ENCODE measurements at regions not wholly inside any gene's neighbourhood (a gene's known extent, or its start where the extent isn't known, plus 50 kb on each side); places are given as distances from the start of the nearest gene placed in this dataset.
"Not testable (repeated sequence)": the region's sequence is repeated elsewhere in the genome, so short reads cannot be mapped to it uniquely, and the experiment has no call there.

DNA sequence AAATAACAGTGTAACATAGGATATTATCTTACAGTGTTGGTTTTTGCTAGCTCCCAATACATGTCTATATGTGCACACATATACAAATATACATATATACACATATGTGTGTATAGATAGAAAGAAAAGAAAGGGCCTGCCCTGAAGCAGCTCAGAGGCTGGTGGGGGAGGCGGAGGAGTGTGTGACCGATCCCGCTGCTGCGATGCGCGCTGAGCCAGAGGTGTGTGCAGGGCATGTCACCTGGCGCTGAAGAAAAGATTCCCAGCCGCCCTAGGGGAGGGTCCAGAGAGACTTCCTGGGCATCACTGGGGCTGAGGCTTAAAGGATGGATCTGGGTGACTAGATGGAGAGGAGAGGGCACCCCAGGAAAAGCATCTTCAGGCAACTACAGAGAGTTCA is 110.2 kb downstream of the FAM50B start:
- no peak for DNase-seq (ENCODE audit: low read depth in 2 of 3, low spot score in 2 of 3)

DNA sequence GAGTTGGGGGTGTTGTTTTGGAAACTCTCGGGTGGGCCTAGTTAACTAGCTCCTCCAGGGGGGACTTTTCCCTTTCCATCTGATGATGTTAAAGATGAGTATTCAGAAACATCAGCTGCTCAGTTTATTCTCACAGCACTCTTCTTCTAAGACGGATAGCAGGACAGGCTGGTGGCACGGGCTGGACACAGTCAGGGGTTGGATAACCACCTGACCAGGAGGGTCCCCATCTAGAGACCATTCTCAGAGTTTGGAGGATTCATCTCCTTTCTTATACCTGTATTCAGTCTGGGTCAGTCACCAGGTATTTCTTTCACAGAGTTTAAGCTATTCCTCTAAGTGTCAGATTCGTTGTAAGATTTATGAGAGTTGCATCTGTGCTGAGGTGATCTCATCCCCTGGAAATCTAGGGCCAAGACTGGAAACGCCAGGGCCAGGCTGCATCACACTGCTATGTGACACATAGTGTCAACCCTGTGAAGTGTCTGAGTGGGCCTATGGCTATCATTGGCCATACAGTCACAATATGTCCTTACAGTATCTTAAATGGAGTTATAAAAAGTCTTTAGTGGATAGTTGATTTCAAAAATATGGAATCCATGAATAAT is 111.7 kb downstream of the FAM50B start:
- DNase-seq (ENCODE audit: low read depth in 2 of 3, low spot score in 2 of 3): no peak

DNA sequence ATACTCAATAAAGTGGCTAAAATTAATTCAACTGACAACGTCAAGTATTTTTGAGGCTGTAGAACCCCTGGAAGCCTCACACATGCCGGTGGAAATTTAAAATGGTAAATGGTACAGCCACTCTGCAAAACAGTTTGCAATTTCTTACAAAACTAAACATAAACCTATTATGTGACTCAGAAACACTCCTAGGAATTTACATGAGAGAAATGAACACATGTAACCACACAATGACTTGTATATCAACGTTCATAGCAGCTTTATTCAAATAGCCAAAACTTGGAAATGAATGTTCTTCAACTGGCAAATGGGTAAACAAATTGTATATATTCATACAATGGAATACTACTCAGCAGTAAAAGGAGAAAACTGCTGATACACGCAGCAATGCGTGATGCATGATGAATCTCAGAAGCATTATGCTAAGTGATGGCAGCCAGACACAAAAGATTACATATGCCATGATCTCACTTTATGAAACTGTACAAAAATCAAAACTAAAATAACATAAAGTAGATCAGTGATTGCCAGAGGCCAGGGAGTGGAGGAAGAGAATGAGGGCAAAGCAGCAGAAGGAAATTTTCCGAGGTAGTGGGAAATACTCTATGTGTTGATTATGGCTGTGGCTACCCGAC is 112.5 kb downstream of the FAM50B start:
- no peak for DNase-seq (ENCODE audit: low read depth in 2 of 3, low spot score in 2 of 3)

DNA sequence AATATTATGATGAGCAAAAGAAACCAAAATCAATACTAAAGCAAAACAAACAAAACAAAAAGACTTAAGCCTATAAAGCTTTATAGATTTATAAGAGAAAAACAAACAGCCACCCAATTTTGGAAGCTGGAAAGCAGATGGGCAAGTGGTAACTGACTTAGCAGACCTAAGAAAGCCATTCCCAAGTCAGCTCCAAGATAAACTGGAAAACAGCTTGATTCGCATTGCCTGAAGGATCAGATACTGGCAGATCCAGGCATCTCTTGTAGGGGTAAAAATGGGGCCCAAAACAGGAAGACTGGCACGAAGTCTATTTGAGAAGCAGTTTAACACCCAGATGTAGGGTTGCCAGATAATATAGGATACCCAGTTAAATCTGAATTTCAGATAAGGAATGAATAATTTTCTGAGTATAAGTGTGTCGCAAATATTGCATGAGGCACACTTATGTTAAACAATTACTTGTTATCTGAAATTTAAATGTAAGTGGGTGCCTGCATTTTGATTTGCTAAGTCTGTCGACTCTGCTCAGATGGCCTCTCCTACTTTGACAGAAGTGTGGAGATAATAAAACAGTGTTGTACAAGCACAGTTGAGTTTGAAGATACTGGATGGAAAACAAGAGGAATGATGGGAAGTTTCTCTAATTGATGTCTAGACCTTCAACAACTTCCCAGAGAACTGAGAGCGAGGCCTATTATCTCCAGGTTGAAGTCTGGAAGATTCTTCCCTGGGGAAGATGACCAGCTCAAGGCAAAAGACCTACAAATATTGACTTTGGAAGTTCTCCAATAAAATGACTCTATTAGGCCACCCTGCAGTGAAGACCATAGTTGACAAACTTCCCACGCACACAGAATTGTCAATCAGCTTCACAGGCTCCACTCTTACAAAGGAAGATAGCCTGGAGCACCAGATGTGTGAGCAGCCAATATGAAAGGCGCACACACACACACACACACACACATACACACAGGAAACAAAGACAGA is 113.4 kb downstream of the FAM50B start:
- no peak for DNase-seq (ENCODE audit: low read depth in 2 of 3, low spot score in 2 of 3)

DNA sequence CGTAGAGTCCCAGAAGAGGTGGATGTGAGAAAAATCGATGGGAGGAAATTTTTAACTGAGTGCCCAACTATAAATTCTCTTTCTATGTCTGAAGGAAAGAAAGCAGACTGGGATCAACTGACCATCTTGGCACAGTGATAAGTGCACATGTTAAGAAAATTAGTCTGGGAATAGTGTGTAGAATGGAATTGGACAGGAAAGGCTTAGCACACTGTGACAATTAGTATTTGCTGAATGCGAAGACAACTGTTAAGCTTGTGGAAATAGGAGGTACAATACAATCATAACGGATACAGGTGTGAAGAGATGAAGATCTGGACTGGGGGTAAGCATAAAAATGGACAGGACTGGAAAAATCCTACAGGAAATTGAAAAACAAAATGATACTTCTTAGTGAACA is 114.3 kb downstream of the FAM50B start:
- no peak for DNase-seq (ENCODE audit: low read depth in 2 of 3, low spot score in 2 of 3)

DNA sequence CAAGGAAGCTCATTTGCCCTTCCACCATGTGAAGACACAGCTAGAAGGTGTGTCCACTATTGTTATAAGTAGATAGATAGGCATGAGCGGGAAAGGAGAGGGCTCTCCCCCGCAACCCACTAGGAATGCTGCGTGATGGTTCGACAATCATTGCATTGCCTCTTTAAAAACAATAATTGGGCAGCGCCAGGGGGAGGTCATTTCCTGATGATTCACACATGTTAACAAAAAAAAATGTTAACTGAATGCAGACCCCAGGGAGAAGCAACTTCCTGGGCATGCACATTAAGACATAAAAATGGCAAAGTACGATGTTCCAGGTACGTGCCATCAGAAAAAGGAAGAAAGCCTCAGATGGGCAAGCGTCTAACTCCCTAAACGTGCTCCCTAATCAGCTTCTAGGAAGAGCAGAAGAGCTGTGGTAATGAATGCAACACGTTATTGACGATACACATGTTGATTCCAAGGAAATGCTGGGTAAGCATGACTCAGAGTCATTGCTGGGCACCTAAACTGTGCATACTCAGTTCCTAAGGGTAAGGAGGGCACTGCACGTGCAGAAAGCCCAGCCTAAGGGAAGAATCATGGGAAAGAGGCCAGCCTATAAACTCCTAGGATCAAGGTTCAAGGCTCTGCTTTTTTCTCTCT is 113.7 kb downstream of the FAM217A start:
- no peak for DNase-seq (ENCODE audit: low read depth in 2 of 3, low spot score in 2 of 3)

DNA sequence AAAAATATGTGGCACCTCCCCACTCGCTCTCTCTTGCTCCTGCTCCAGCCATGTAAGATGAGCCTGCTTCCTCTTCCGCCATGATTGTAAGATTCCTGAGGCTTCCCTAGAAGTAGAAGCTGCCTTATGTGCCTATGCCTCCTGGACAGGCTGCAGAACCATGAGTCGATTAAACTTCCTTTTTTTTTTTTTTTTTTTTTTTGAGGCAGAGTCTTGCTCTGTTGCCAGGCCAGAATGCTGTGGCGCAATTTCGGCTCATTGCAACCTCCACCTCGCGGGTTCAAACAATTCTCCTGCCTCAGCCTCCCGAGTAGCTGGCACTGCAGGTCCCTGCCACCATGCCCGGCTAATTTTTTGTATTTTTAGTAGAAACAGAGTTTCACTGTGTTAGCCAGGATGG is 112.5 kb downstream of the FAM217A start:
- no peak for DNase-seq (ENCODE audit: low read depth in 2 of 3, low spot score in 2 of 3)

DNA sequence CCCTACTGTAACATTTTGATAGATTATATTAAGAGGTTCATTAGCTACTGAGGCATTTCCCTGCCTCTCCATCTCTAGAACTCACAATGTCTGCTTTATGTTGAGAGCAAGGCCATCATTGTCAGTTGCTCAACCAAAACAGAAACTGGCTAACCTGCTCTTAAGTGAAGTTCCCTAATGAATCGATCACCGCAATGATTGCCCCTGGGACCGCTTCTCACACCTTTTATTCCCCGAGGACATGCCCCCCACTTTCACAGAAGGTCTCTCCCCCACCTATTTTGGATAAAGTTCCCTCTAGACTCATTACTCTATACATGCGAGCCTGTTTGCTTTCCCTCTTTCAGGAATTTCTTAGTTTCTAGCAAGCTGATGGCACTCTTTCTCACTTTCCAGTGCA is 108.8 kb downstream of the FAM217A start:
- DNase-seq (ENCODE audit: low read depth in 2 of 3, low spot score in 2 of 3): no peak

DNA sequence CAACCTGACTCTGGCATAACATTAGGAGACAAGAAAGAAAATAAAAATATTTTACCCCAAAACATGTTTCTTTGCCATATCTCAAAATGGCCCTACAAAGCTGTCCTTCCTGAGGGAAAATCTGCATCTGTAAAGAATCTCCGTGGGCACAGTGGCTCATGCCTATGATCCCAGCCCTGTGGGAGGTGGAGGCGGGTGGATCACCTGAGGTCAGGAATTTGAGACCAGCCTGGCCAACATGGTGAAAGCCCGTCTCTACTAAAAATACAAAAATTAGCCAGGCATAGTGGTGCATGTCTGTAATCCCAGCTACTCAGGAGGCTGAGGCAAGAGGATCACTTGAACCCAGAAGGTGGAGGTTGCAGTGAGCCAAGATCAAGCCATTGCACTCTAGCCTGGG is 105.8 kb downstream of the FAM217A start:
- not testable (repeated sequence) for DNase-seq (ENCODE audit: low read depth in 2 of 3, low spot score in 2 of 3)

DNA sequence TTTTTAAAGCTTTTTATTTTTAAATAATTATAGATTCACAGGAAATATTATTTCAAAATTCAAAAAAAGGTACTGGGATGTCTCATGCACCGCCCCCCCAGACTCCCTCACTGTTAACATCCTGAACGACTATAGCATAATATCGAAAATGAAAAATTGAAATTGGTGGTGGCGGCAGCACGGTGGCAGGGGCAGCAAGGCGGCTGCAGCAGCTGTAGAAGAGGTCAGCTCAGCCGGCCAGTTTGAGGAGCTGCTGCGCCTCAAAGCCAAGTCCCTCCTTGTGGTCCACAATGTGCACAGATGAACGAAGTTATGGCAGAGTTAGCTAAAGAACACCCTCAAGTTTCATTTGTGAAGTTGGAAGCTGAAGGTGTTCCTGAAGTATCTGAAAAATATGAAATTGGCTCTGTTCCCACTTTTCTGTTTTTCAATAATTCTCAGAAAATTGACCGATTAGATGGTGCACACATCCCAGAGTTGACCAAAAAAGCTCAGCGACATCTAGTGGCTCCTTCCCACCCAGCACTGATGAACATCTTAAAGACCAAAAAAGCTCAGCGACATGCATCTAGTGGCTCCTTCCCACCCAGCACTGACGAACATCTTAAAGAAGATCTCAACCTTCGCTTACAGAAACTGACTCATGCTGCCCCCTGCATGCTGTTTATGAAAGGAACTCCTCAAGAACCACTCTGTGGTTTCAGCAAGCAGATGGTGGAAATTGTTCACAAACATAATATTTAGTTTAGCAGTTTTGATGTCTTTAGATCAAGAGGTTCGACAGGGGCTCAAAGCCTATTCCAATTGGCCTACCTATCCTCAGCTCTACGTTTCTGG is 100.8 kb downstream of the FAM217A start:
- DNase-seq (ENCODE audit: low read depth in 2 of 3, low spot score in 2 of 3): peak in 2 of 3 donors; percentile 84 to 95

DNA sequence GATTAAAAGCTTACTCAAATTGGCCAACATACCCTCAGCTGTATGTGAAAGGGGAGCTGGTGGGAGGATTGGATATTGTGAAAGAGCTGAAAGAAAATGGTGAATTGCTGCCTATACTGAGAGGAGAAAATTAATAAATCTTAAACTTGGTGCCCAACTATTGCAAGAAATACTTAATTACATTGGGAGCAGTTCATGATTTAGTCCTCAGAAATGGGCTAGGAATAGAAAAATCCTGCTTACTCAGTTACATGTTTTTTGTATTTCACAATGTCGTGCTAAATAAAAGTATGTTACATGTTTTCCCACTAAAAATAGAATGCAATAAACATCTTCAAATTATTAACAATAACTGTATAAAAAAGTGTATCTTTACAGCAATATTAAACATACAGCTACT is 100.0 kb downstream of the FAM217A start:
- not testable (repeated sequence) for DNase-seq (ENCODE audit: low read depth in 2 of 3, low spot score in 2 of 3)

DNA sequence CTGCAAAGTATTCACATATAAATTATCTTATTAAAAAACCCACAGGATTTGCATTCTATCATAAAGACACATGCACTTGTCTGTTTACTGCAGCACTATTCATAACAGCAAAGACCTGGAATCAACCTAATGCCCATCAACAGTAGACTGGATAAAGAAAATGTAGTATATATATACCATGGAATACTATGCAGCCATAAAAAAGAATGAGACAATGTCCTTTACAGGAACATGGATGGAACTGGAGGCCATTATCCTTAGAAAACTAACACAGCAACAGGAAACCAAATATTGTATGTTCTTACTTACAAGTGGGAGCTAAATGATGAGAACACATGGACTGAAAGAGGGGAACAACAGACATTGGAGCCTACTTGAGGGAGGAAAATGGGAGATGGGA is 97.0 kb downstream of the FAM217A start:
- DNase-seq (ENCODE audit: low read depth in 2 of 3, low spot score in 2 of 3): no peak

DNA sequence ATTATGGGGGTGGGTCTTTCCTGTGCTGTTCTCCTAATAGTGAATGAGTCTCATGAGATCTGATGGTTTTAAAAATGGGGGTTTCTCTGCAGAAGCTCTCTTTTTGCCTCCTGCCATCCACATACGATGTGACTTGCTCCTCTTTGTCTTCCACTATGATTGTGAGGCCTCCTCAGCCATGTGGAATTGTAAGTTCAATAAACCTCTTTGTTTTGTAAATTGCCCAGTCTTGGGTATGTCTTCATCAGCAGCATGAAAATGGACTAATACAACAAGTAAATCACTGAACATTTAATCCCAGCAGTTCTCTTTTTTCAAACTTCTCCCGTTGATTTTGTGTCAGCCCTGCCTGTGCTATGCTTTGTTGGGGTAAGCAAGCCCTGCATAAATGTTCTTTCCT is 95.2 kb downstream of the FAM217A start:
- no peak for DNase-seq (ENCODE audit: low read depth in 2 of 3, low spot score in 2 of 3)

DNA sequence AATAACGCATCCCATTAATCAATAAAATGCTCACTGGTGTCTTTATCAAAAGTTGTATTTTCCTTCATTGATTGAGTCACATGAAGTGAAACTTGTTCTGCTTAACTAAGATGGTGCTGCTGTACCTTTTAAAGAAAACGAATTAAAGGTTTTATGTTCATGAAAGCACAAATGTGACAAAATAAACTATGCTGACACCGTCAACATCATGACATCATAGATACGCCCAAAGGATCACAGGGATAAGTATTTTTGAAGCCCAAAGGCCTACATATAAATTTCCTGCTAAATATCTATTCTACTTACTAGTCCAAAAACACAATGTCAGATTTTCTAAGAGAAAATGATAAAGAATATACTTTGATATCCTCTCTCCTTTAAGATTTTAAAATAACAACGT is 94.4 kb downstream of the FAM217A start:
- DNase-seq (ENCODE audit: low read depth in 2 of 3, low spot score in 2 of 3): no peak

DNA sequence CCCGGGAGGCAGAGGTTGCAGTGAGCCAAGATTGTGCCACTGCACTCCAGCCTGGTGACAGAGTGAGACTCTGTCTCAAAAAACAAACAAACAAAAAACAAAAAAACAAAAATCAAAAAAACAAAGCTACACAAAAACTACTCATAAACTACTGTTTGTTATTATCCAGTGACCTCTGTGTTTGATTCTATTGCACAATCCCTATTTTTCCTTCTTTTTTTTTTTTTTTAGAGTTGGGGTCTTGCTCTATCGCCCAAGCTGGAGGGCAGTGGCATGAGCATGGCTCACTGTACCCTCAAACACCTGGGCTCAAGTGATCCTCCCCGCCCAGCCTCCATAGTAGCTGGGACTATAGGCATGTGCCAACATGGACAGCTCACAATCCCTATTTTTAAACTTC is 92.7 kb downstream of the FAM217A start:
- DNase-seq (ENCODE audit: low read depth in 2 of 3, low spot score in 2 of 3): no peak

DNA sequence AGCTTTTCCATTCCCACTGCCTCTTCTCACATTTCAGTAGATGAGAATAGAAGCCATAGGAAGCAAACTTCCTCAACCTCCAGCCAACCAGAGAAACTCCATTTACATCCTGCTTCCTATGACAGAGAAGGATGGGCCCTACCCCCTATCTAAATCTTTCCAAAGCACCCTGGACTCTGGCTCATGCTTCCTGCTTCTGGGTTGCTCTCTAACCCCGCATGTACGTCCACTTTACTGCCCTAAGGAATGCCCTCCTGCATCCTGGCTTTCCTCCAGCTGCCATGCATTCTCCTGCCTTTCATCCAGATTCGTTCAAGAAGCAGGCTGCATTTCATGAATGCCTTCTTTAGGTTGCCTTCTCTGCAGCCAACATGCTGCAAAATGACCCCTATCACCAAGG is 91.9 kb downstream of the FAM217A start:
- no peak for DNase-seq (ENCODE audit: low read depth in 2 of 3, low spot score in 2 of 3)

DNA sequence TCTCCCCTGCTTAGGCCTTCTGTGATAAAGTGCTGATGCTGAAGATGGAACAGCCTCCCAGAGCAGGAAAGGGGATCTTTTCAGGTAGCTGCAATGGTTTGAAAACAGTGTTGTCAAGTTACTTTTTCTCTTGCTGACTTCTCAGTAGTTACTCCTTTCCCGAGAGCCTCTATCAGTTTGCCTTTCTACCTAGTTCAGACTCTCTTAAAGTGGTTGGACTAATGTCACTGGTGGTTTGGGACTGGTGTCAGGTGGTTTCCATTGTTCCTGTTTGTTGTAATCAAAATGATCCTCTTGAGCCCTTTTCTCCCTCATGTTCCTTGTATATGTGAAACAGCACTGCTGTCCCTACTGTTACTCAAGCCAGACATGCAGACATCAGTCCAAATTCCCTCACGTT is 91.4 kb downstream of the FAM217A start:
- no peak for DNase-seq (ENCODE audit: low read depth in 2 of 3, low spot score in 2 of 3)

DNA sequence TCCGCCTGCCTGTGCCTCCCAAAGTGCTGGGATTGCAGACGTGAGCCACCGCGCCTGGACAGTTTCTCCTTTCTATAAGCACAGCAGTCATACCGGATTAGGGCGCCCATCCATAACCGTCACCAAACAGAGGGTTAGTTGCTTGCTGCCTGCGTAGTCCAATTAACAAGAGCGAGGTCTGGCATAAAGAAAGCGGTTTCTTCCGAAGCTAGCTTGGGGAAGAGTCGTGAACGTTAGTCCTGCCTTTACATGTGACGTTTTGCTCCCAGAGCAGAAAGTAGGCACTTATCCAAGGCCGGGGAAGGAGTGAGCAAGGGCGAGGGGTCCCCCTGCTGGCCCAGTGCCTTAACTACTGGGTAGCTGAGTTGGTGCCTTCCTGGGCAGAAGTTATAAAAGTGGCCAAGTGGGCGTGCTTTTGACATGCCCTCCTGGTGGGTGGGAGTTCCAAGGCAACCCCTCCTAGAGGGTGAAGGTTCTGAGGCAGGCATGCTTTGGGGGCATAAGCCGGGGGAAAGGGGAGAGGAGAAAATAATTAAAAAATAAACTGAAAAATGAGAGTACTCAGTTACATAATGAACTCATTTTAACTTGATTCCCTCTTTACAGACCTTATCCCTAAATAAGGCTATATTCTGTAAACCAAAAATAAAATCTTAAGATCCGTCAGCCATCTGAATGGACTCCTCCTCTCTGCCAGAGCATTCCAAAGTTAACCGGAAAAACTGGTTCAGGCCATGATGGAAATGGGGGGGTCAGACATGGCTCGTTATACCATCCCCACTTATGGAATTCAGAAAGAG is 88.0 kb downstream of the FAM217A start:
- peak; percentile 37 to 87 (median 81) for DNase-seq (ENCODE audit: low read depth in 2 of 3, low spot score in 2 of 3)

DNA sequence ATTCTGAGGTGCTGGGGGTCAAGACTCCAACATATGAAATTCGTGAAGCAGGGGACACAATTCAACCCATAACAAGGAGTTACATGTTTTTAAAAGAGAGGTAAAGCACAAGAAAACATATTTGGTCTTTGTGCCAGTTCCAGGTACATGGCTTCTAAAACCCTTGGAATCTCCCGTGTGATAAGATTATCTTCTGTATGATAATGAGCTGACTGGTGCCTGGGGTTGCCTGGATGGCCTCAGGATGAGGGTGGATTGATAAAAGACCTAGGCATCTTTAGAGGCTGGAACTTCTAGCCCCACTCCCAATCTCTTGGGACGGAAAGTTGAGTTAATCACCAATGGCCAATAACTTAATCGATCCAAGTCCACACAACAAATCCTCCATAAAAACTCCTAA is 87.0 kb downstream of the FAM217A start:
- no peak for DNase-seq (ENCODE audit: low read depth in 2 of 3, low spot score in 2 of 3)

DNA sequence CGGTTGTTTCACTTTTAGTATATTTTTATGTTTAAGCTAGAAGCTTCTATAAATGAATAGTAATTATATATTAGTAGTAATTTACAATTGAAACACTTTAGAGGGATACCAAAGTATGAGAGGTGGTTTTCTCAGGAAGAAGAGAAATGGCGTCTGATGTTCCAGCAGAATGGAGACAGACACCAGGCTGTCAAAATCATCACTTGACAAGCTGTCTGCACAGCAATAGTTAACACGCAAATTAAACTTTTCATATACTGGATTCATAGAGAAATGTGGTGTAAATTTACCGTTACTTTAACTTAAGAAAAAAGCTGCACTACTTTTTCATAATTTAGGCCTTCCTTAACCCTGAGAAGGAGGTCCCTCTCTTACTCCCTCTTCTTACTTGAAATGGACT is 82.6 kb downstream of the FAM217A start:
- no peak for DNase-seq (ENCODE audit: low read depth in 2 of 3, low spot score in 2 of 3)
